ENCODE measurements at regions not wholly inside any gene's neighbourhood (a gene's known extent, or its start where the extent isn't known, plus 50 kb on each side); places are given as distances from the start of the nearest gene placed in this dataset.
"Not testable (repeated sequence)": the region's sequence is repeated elsewhere in the genome, so short reads cannot be mapped to it uniquely, and the experiment has no call there.

DNA sequence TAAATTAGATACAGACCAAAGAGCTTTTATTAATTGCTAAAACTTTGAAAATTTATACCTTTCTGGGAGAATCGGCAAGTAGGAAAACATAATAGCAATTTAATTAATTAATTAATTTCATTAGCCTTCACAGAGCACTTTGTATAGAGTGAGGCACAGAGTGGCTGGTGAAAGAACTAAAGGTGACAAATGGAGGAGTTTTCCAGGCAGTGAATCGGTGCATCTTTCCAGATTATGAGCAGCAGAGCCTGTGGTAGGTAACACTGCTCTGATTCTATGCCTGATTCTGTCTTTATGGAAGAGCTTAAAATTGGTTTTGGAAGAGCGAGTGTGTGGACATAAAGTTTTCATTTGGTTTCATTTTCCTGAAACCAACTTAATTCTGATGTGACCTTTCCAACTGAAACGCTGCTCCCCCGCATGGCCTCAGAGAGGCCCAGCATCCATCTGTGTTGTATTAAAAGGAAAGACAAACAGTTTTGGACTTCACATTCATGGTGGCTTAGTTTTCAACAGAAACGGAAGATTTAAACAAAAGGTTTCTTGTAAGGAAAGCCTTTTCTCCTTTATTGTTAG, 188.9 kb upstream of the RPS23 start:
- DNase-seq = peak; percentile 70

DNA sequence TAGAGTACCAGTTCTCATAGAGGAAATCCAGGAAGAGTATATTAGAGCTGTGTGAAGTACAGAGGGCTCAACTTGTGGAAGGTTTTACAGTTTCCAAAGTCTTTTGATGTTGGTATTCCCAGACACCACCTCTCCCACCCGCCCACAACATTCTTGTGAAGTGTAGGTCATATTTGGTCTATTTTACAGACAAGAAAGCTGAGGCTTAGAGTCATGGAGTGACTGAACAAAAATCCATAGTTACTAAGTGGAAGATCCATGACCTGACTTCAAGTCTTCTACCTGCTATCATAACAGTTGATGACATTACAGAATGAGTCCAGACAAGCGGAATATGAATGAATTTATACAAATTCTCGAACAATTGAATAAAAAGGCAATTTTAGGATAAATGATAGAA, 187.1 kb upstream of the RPS23 start:
- DNase-seq = no peak

GRCh38 chr5:82459626-82460025, 181.5 kb upstream of the RPS23 start:
- DNase-seq = no peak

DNA sequence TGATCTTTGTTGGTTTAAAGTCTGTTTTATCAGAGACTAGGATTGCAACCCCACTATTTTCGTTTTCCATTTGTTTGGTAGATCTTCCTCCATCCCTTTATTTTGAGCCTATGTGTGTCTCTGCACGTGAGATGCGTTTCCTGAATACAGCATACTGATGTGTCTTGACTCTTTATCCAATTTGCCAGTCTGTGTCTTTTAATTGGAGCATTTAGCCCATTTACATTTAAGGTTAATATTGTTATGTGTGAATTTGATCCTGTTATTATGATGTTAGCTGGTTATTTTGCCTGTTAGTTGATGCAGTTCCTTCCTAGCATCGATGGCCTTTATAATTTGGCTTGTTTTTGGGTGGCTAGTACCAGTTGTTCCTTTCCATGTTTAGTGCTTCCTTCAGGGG, 177.2 kb upstream of the RPS23 start:
- DNase-seq = not testable (repeated sequence)

- no peak for DNase-seq
Observed at GRCh38 chr5:82448374-82448773, 170.2 kb upstream of the RPS23 start.

GRCh38 chr5:82447913-82448312, 169.8 kb upstream of the RPS23 start:
- DNase-seq = no peak

- DNase-seq = no peak
Observed at GRCh38 chr5:82446809-82447208, 168.7 kb upstream of the RPS23 start.

- no peak for DNase-seq
Observed at GRCh38 chr5:82445726-82446335, 167.7 kb upstream of the RPS23 start.

GRCh38 chr5:82439750-82440445, 161.7 kb upstream of the RPS23 start:
- DNase-seq = no peak

DNA sequence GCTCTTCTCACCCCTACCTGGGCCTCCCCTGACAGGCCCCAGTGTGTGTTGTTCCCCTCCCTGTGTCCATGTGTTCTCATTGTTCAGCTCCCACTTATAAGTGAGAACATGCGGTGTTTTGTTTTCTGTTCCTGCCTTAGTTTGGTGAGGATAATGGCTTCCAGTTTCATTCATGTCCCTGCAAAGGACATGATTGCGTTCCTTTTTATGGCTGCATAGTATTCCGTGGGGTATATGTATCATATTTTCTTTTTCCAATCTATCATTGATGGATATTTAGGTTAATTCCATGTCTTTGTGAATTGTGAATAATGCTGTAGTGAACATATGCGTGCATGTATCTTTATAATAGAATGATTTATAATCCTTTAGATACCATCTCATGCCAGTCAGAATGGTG, 159.4 kb upstream of the RPS23 start:
- DNase-seq = not testable (repeated sequence)

DNA sequence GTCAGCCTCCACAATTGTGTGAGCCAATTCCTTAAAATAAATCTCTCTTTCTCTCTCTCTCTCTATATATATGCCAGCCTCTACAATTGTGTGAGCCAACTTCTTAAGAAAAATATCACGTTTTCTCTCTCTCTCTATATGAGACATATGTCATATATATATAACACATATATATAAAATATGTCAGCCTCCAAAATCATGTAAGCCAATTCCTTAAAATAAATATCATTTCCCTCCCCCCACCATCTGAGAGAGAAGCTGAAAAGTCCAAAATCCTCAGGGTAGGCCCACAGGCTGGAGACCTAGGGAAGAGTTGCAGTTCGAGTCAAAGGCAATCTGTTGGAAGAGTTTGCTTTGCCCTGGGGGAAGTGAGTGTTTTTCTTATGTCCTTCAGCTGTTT, 158.1 kb upstream of the RPS23 start:
- no peak for DNase-seq

DNA sequence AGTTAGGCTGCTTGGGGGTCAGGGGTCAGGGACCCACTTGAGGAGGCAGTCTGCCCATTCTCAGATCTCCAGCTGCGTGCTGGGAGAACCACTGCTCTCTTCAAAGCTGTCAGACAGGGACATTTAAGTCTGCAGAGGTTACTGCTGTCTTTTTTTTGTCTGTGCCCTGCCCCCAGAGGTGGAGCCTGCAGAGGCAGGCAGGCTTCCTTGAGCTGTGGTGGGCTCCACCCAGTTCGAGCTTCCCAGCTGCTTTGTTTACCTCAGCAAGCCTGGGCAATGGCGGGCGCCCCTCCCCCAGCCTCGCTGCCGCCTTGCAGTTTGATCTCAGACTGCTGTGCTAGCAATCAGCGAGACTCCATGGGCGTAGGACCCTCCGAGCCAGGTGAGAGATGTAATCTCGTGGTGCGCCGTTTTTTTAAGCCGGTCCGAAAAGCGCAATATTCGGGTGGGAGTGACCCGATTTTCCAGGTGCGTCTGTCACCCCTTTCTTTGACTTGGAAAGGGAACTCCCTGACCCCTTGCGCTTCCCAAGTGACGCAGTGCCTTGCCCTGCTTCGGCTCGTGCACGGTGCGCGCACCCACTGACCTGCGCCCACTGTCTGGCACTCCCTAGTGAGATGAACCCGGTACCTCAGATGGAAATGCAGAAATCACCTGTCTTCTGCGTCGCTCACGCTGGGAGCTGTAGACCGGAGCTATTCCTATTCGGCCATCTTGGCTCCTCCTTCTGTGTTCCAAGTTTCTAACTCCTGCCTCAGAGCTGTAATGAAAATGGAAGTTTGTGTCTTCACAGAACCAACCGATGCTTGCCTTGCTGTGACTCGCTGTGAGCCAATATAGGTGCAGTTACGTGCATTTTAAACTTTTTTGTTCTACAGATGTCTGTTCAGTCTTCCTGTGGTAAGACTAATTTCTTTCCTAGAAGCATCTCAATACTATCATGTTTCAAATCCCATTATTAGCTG, 156.8 kb upstream of the RPS23 start:
- not testable (repeated sequence) for DNase-seq

GRCh38 chr5:82426464-82427154, 148.5 kb upstream of the RPS23 start:
- peak; percentile 54 for DNase-seq

- DNase-seq = peak; percentile 69
Observed at GRCh38 chr5:82425591-82425990, 147.4 kb upstream of the RPS23 start.

DNA sequence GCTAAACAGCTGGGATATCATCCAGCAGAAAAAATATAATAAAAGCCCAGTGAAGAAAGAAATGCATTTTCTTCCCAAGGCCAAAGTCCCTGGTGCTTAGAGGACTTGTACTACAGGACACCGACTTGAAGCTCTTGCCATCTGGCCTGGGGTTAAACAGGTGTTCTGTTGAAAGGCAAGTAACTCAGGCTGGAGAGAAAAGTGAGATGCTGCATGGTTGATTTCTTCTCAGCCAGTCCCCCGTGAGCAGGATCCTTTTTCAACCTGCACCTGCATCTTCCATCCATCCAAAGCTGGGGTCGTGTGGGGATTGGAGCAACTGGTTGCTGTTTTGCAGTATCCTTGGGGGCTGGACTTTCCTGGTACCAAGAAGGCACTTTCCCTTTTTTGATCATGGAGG, 146.1 kb upstream of the RPS23 start:
- peak; percentile 62 for DNase-seq

DNA sequence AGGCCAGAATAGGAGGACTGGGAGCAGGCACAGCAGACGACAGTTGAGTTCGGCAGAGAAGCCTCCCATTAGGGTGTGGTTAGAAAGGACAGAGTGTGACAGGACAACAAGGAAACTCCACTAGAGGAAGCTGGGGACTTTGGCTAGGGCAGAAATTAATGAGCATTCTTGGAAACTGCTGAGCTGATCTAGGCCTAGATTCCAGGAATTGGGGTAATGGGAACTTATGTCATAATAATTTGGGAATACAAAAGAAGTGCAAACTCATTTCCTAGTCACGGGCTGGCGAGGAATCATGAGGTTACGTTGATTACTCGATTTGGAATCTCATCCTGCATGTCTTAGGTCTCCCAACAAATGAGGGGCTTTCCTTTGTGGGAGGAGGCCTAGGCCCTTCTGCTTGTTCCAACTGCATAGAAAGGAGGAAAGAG, 144.6 kb upstream of the RPS23 start:
- DNase-seq = peak; percentile 60

GRCh38 chr5:82422001-82422740, 144.0 kb upstream of the RPS23 start:
- DNase-seq = no peak

DNA sequence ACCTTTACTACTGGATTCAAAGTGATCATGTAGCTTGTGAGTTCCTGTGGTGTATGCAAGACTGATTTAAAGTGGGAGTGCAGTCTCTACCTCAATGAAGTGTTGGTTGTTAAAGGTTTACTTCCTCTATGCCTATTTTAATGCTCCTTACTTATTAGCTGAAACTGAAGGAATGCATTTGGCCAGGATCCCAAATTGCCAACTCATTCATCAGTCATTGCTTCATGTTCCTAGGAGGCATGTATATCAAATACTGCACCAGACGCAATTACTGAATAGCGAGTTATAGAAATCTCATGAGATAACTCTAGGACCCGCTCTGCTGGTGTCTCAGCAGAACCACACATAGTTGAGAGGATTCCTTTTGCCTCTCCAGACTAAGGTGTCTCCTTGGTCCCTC, 143.0 kb upstream of the RPS23 start:
- DNase-seq = no peak

DNA sequence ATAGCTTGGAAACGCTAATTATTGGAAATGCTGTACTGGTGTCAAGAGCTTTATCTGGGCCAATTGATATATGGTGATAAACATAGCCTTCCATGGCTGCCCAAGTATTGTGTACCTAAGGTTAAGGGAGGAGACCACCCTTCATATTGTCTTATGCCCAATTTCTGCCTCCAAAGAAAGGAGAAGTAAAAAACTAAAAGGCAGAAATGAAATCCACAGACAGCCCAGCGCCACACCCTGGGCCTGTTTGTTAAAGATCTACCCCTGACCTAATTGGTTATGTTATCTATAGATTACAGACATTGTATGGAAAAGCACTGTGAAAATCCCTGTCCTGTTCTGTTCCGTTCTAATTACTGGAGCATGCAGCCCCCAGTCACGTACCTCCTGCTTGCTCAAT, 142.4 kb upstream of the RPS23 start:
- not testable (repeated sequence) for DNase-seq

DNA sequence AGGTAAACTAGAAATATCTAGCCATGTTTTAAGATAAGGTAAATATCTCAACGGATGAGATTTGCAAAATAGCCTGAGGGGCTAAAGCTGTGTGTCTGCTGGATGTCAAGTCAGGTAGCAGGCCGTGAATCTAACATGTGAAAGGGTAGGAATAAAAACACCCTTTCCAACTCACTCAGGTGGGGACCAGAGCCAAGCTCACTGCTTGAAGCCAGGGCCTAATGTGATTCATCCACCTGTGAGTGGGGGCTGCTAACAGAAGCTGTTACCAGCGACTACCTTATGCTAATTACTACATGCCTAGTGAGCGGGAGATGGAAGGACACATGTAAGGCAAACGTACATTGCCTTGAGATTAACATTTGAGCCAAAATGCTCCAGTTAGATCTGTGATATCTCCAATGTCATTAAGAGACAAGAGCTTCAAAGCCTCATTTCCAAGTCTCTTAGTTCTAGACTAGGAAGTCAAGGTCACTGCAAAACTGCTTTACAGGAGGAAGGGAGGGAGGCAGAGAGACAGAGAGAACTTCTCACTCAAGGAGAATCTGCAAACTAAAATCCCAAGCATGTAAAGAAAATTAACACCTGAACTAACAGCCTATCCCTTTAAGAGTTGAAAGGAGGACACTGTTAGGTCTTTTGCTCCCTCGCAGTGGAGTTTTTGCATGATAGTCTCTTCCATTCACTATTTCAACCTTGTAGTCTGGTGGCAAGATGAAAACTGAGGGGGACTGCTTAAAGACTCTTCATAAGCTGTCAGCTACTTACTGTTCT, 141.6 kb upstream of the RPS23 start:
- no peak for DNase-seq

DNA sequence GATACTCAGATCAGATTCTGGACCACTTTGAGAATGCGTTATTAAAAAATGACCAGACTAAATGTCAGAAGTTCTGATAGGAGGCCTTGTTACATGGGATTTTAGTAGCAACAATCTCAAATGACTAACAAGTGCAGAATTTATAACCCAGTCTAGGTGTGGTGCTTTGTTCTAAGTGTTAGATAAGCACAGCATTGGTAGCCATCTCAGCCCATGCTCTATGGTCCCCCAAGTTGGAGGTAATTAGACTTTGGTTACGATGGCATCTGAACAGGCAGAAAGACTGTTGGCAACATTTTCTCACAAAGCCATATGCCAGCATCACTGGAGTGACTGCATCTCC, 140.4 kb upstream of the RPS23 start:
- no peak for DNase-seq

Data from left hindlimb (tissue), 1 donor.